Hematopoietic multipotent progenitor cell treated with erythropoietin and hydrocortisone succinate and interleukin-3 and kit ligand, for 15 days (in vitro differentiated cells): ENCODE measurements at regions not wholly inside any gene's neighbourhood (a gene's known extent, or its start where the extent isn't known, plus 50 kb on each side); places are given as distances from the start of the nearest gene placed in this dataset.
"Not testable (repeated sequence)": the region's sequence is repeated elsewhere in the genome, so short reads cannot be mapped to it uniquely, and the experiment has no call there.

ENCODE experiments used
- DNase-seq: peaks from one replicate; pipeline ENCODE4 v3.0.0-alpha.2; 2015; ENCODE audit warnings: low spot score

- no peak for DNase-seq
These were observed 221.9 kb upstream of the EGLN3 start for GRCh38 chr14:34172550-34173368.

GRCh38 chr14:34172173-34172451 is 221.2 kb upstream of the EGLN3 start:
- no peak for DNase-seq

GRCh38 chr14:34171431-34172172 is 220.7 kb upstream of the EGLN3 start:
- DNase-seq, result no peak

- DNase-seq, result no peak
These were observed 220.0 kb upstream of the EGLN3 start for GRCh38 chr14:34170882-34171281.

GRCh38 chr14:34169561-34169960 is 218.7 kb upstream of the EGLN3 start:
- DNase-seq, result no peak

DNA sequence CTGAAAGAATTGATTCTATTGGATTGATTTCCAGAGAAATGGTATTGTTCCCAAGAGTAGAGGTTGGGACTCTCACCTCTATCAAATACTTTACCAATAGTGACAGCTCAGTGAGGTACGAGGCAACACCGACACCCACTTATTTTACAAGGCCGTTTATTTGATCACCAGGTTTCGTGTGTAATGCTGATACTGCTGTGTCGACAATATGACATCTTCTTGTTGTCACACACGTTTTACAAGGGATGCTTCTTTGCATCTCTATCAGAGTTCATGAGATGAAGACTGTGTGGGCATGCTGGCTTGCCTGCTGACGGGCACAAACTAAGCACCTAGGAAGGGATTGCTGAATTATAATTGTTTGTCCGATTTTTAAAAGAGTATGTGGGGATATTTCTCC is 217.8 kb upstream of the EGLN3 start:
- DNase-seq, result no peak

DNA sequence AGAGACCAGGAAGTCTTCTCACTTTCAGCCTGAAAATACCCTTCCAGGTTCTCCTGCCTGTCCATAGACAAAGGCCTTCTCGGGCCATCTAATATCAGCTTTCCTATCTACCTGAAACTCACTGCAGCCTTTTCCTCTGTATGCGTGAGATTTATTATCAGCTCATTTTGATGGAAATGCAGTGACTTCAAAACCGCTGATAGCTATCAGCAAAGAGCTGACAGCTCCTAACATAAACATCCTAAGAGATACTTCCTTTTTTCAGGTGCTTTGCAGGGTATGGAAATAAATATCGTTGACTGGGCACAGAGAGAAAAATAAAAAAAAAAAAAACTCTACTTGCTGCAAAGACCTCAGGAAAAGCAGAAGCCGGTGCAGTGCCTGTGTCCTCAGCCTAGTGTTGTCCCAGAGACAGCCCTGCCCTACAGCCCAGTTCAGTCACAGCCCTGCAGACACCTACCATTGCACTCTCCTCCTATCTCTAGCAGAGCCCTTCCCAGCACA is 215.0 kb upstream of the EGLN3 start:
- DNase-seq, result no peak

DNA sequence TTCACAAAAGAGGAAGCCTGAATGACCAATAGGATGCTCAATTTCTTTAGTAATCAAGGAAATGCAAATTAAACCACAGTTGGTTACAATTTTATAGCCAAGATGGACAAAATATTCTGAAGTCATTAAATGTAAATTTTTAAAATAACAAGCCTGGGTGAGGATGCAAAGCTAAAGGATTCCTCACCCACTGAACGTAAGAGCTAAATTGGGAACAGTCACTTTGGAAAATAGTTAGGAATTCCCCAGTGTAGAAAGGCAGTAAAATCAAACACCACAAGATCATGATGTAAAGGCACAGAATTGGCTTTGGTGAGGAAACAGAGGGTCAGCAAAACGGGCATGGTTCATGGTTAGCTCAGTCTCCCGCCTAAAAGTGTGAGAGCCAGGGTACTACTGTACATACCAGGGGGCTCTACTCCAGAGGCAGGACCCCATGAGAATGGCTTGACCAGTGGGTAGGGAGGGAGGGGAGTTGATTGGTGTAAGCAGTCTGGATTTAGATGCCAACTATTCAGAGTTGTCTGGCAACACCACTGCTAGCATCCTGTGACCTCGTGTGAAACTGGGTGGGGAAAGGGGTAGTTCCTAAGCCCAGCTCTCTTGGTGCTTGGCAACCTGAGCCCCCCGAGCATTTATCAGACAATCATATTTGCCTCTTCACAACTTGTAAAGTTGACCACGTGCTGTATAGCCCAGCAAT is 213.4 kb upstream of the EGLN3 start:
- DNase-seq, result no peak

- DNase-seq, result no peak
These were observed 210.6 kb upstream of the EGLN3 start for GRCh38 chr14:34161351-34162082.

DNA sequence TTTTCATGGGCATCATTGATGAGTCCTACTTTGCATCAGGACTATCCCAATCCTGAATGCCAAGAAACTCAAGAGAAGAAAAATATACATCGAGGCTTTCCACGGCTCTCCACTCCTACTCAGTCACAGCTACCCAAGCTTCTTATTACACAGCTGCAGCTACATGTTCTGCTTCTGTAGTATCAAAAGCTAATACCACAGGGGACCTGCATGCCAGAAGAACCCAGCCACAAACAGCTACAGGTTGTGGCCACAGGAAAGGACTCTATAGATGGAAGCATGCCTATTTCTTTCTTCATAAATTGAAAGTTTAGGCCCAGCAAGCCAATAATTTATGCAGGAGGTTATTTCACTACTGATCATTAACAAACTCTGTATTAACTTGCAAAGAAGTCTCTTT is 209.7 kb upstream of the EGLN3 start:
- DNase-seq, result no peak

DNA sequence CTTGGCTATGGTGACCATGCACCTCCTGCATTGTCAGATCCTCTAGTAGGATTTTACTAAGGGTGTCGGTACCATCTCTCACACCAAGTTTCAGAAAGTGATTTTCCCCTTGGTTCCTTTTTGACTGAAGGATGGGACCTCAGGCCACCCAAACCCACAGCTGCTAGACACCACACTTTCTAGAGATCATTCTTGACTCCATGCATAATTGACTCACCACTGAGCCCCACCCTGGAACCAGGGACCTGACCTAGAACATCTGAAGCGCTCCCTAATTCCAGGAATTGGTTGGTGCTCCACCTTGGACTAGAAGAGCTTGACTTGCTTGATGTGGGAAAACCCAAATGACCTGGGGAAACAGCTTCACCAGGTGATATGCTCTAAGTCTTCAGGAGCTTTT is 206.8 kb upstream of the EGLN3 start:
- DNase-seq, result no peak

GRCh38 chr14:34147461-34147860 is 196.6 kb upstream of the EGLN3 start:
- DNase-seq, result no peak

DNA sequence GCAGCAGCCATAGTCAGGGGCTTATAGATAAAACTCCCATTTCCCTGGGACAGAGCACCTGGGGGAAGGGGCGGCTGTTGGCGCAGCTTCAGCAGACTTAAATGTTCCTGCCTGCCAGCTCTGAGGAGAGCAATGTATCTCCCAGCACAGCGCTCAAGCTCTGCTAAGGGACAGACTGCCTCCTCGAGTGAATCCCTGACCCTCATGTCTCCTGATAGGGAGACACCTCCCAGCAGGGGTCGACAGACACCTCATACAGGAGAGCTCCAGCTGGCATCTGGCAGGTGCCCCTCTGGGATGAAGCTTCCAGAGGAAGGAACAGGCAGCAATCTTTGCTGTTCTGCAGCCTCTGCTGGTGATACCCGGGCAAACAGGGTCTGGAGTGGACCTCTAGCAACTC is 189.3 kb upstream of the EGLN3 start:
- not testable (repeated sequence) for DNase-seq

- not testable (repeated sequence) for DNase-seq
These were observed 188.6 kb upstream of the EGLN3 start for GRCh38 chr14:34139160-34140121.

DNA sequence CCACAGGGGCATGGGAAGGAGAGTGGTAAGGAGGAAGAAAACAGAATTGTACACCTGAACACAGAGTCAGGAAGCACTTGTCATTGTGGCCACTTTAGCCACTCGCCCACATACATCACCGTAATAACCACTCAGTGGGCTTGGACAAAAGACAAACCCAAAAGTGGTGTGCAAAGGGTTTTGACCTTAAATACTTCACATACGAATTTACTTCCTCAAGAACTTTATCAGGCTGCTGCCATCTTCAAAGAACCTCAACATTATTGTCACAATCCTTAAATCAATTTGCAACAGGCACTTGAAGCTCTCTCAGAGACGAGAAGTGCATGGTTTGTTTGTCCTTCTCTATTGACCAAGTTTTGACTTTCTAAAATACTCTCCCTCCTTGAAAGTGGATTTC is 187.3 kb upstream of the EGLN3 start:
- no peak for DNase-seq

DNA sequence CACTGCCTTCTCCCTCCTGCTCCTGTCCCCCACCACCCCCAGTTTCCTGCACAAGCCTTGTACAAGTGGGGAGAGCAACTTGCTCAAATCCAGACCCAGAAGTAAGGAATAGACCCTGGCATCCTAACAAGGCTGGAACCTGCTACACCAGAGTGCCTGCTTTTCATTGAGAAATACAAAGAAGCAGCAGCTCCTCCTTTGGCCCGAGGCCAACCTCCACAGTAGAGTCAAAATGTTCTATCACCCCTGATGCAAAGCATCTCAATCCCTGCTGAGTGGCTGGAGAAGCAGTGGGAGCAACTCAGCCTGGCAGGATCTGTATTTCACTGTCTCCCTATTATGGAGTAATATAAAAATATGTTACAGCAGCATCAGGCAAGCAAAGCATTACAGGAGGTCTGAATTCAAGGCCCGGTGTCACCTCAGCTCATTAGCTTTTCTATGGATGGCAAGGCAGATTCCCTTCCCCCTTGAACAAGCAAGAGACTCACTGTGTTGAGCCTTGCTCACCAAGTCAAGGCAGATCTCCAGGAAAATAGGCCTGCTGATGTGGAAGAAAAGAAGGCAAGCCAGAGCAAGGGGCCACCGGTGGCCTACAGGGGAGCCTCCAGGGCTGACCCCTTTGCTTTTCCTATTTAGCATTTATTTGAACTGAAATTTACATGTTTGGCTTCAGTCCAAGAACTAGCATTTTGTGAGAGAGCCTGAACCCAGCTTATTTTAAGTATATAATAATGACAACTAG is 186.3 kb upstream of the EGLN3 start:
- DNase-seq, result no peak

DNA sequence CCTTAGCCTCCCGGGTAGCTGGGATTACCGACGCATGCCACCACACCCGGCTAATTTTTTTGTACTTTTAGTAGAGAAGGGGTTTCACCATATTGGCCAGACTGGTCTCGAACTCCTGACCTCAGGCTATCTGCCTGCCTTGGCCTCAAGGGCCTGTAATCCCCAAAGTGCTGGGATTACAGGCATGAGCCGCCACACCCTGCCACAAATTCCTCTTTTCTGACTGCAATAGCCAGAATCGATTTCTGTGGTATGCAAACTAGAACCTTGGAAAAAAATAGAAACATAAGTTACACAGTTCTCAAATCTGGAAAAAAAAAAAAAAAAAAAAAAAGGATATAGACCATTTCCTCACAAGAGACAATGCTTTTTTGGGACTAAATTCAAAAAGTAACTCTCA is 184.6 kb upstream of the EGLN3 start:
- DNase-seq, result no peak

DNA sequence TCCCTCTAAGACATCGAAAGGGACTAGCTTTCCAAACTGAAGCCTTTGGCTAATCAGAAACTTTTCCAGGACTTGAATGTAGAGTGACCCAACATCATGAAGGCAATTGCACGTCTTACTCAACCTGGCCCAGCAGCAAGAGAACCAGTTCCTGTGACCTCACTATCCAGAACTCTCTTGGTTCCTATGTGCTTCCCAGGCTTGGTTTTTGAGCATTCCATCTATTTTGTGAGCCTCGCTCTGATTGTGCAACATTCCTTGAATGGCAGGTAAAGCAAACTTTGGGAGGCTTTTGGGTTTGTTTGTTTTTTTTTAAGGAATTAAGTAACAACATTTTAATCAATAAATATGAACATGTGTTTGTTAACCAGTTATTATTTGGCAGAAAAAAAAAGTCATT is 183.6 kb upstream of the EGLN3 start:
- no peak for DNase-seq

DNA sequence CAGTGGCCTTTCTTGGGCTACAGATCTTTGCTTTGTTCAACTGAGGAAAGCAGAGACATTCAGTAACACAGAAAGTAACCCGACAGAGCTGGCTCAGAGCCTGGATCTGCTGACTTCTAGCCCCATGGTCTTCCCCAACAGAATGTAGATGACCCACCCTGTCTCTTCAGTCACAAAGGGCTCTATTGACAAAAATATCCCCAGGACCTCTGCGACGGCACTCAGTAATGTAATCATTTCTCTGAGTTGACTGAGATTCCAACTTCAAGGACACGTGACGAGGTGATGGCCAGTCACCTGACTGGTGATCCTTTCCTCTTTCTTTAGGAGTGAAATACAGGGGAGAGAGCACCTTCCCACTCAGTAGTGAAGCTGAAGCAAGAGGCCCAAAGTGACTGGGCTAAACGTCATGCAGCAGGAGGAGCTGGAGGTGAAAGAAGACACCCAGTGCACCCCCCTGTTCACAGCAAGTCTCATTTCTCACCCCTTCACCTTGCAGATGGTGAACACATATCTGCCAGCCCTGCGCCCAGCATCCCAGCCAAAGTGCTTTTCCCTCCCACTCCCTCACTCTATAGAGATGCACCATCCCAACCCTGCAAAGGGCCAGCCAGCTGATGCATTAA is 179.2 kb upstream of the EGLN3 start:
- no peak for DNase-seq

GRCh38 chr14:34128665-34129064 is 177.8 kb upstream of the EGLN3 start:
- no peak for DNase-seq
